ENCODE measurements at regions not wholly inside any gene's neighbourhood (a gene's known extent, or its start where the extent isn't known, plus 50 kb on each side); places are given as distances from the start of the nearest gene placed in this dataset.
A peak's percentile ranks its signal among the peaks of the same experiment; 100 is the strongest.

DNA sequence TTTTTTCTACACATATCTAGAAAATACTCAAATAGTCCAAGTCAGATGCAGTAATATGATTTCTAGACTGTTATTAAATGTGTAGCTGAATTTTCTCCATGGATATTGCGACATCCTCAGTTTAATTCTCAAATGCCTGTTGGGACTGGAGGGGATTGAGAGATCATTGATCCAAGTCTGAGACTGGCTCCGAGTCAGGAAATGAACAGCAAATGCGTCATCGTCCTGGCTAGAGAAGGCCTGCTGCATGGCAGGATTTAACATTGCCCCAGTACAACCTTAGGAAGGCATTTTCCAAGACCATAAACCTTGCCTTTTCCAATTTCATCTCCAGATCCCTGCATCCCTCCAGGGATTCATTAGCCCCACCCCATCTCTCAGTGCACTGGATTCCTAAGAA is 56.6 kb upstream of the SLC6A14 start:
- Histone ChIP-seq H3K27me3 (no peaks in the 10 kb centered on the region), H3K27ac (no peak overlapping the region), H3K9me3 (no peaks in the 10 kb centered on the region), H3K4me1 (no peaks in the 10 kb centered on the region), H3K4me3 (no peak overlapping the region), H3K36me3 (no peaks in the 10 kb centered on the region)
- WGBS, 2 donors, result 74 to 79% methylated on average over 4 of the region's 4 CpGs
- DNase-seq (no peak), ATAC-seq (ENCODE audit: low FRiP score in 2 of 2) (peak in 1 of 2 donors; percentile 68)
- TF ChIP-seq, protein P1, sequence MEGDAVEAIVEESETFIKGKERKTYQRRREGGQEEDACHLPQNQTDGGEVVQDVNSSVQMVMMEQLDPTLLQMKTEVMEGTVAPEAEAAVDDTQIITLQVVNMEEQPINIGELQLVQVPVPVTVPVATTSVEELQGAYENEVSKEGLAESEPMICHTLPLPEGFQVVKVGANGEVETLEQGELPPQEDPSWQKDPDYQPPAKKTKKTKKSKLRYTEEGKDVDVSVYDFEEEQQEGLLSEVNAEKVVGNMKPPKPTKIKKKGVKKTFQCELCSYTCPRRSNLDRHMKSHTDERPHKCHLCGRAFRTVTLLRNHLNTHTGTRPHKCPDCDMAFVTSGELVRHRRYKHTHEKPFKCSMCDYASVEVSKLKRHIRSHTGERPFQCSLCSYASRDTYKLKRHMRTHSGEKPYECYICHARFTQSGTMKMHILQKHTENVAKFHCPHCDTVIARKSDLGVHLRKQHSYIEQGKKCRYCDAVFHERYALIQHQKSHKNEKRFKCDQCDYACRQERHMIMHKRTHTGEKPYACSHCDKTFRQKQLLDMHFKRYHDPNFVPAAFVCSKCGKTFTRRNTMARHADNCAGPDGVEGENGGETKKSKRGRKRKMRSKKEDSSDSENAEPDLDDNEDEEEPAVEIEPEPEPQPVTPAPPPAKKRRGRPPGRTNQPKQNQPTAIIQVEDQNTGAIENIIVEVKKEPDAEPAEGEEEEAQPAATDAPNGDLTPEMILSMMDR (IDR thresholded peaks at IDR 0.05), result no peak
- TF ChIP-seq POLR2A (IDR thresholded peaks at IDR 0.05), result no peak
- TF ChIP-seq EP300 (IDR thresholded peaks at IDR 0.05), result no peak
- TF ChIP-seq POLR2AphosphoS5 (IDR thresholded peaks at IDR 0.05), result no peak

GRCh38 chrX:116384406-116384954 is 51.9 kb upstream of the SLC6A14 start:
- no peak for ATAC-seq (ENCODE audit: low FRiP score in 2 of 2)
- no peak overlapping the region for H3K27ac ChIP-seq
- H3K4me3 ChIP-seq, result no peak overlapping the region
- H3K4me1 ChIP-seq, result no peaks in the 10 kb centered on the region
- DNase-seq, result no peak
- H3K36me3 ChIP-seq, result no peaks in the 10 kb centered on the region
- H3K27me3 ChIP-seq, result no peaks in the 10 kb centered on the region
- no peaks in the 10 kb centered on the region for H3K9me3 ChIP-seq
- WGBS, 2 donors, result 68 to 69% methylated on average over 3 of the region's 3 CpGs
- TF ChIP-seq, protein P1 (IDR thresholded peaks at IDR 0.05), result no peak
- TF ChIP-seq POLR2AphosphoS5 (IDR thresholded peaks at IDR 0.05) (no peak), POLR2A (IDR thresholded peaks at IDR 0.05) (no peak), EP300 (IDR thresholded peaks at IDR 0.05) (no peak)
